Endodermal cell (in vitro differentiated cells): ENCODE measurements at regions not wholly inside any gene's neighbourhood (a gene's known extent, or its start where the extent isn't known, plus 50 kb on each side); places are given as distances from the start of the nearest gene placed in this dataset.

Experiments
- DNase-seq: peaks from one replicate; pipeline ENCODE4 v3.0.0-alpha.2; 2017
- H3K27ac ChIP-seq: 2 replicates; pipeline ENCODE4 v1.5.1; 2013; ENCODE audit warnings: mild to moderate bottlenecking, low read depth, low read length, moderate library complexity
- H3K27me3 ChIP-seq: 2 replicates; pipeline ENCODE4 v1.6.1; 2013; ENCODE audit warnings: mild to moderate bottlenecking, low read length, moderate library complexity; ENCODE audit not compliant: insufficient read depth, control insufficient read depth, poor library complexity, severe bottlenecking
- H3K36me3 ChIP-seq: 2 replicates; pipeline ENCODE4 v1.7.0; 2013; ENCODE audit warnings: mild to moderate bottlenecking, low read length, moderate library complexity; ENCODE audit not compliant: control insufficient read depth, insufficient read depth
- H3K4me1 ChIP-seq: one replicate; pipeline ENCODE4 v1.7.0; 2013; ENCODE audit warnings: low read length; ENCODE audit not compliant: control insufficient read depth, insufficient read depth
- H3K4me3 ChIP-seq: 2 replicates; pipeline ENCODE4 v1.5.1; 2013; ENCODE audit warnings: mild to moderate bottlenecking, low read length, moderate library complexity
- H3K9ac ChIP-seq: 2 replicates; pipeline ENCODE4 v1.6.1; 2013; ENCODE audit warnings: mild to moderate bottlenecking, low read length, moderate library complexity; ENCODE audit not compliant: poor library complexity, severe bottlenecking; ENCODE audit errors: extremely low read depth
- H3K9me3 ChIP-seq: 2 replicates; pipeline ENCODE4 v1.6.1; 2013; ENCODE audit warnings: mild to moderate bottlenecking, low read length, moderate library complexity; ENCODE audit not compliant: control insufficient read depth
- H3K27ac Mint-ChIP-seq: 2 replicates; pipeline ENCODE4 v1.8.0; 2020; ENCODE audit warnings: mixed read lengths
- H3K27me3 Mint-ChIP-seq: 2 replicates; pipeline ENCODE4 v1.8.0; 2021; ENCODE audit warnings: mild to moderate bottlenecking, mixed read lengths; ENCODE audit not compliant: insufficient read depth
- H3K36me3 Mint-ChIP-seq: 2 replicates; pipeline ENCODE4 v1.8.0; 2020; ENCODE audit warnings: low read depth, mixed read lengths
- H3K4me1 Mint-ChIP-seq: 2 replicates; pipeline ENCODE4 v1.8.0; 2020; ENCODE audit warnings: mixed read lengths
- H3K4me3 Mint-ChIP-seq: 2 replicates; pipeline ENCODE4 v1.8.0; 2020; ENCODE audit warnings: mild to moderate bottlenecking, moderate library complexity, mixed read lengths
- H3K9me3 Mint-ChIP-seq: 2 replicates; pipeline ENCODE4 v1.8.0; 2020; ENCODE audit warnings: mild to moderate bottlenecking, mixed read lengths
- WGBS, 2 experiments: methylation state at CpG; one replicate each; pipeline versions ENCODE4 v1.1.5 to v1.1.7; 2013; ENCODE audit warnings: missing lambda C conversion rate in 2 of 2, mixed read lengths in 1 of 2; ENCODE audit not compliant: insufficient coverage in 1 of 2, insufficient read length in 1 of 2; 5-methylcytosine and 5-hydroxymethylcytosine counted together
- TF ChIP-seq, protein P1 (sequence below): fragments of 200-600 bp; sonication (generic); conservative IDR thresholded peaks from 2 replicates; pipeline ENCODE4 v1.5.0; 2021; ENCODE audit warnings: antibody characterized with exemption, mild to moderate bottlenecking

DNA sequence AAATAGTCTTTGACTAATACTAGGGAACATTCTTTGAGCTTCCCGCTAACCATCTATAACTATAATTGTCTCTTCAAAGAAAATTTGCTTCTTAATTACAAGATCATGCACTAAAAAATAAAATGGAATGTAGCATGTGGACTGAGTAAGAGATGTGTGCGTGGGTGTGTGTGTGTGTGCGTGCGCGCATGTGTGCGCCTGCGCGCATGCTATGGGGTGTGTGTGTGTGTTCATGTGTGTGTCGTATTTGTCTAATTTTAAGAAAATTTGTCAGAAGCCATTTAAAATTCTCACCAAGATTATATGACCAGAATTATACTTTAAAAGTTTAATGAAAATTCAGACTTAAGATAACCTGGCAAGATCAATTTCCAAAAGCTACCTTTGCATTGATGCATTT, 593.0 kb downstream of the ACTL7B start:
- 95% methylated on average over 8 of the region's 9 CpGs; no CpG with 5 or more reads in 1 of the 2 experiments for WGBS, 2 experiments
- peaks cover 3% of the 10 kb centered on the region for H3K9me3 ChIP-seq
- Mint-ChIP-seq H3K4me1 (no peaks in the 10 kb centered on the region), H3K27ac (no peak overlapping the region), H3K9me3 (peaks cover 6% of the 10 kb centered on the region), H3K27me3 (peaks cover 6% of the 10 kb centered on the region), H3K36me3 (no peaks in the 10 kb centered on the region), H3K4me3 (no peak overlapping the region)
- H3K4me3 ChIP-seq = no peak overlapping the region
- no peaks in the 10 kb centered on the region for H3K4me1 ChIP-seq
- TF ChIP-seq, protein P1, sequence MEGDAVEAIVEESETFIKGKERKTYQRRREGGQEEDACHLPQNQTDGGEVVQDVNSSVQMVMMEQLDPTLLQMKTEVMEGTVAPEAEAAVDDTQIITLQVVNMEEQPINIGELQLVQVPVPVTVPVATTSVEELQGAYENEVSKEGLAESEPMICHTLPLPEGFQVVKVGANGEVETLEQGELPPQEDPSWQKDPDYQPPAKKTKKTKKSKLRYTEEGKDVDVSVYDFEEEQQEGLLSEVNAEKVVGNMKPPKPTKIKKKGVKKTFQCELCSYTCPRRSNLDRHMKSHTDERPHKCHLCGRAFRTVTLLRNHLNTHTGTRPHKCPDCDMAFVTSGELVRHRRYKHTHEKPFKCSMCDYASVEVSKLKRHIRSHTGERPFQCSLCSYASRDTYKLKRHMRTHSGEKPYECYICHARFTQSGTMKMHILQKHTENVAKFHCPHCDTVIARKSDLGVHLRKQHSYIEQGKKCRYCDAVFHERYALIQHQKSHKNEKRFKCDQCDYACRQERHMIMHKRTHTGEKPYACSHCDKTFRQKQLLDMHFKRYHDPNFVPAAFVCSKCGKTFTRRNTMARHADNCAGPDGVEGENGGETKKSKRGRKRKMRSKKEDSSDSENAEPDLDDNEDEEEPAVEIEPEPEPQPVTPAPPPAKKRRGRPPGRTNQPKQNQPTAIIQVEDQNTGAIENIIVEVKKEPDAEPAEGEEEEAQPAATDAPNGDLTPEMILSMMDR = no peak
- H3K9ac ChIP-seq = no peak overlapping the region
- no peak for DNase-seq
- peaks cover 14% of the 10 kb centered on the region for H3K27me3 ChIP-seq
- H3K27ac ChIP-seq = no peak overlapping the region
- H3K36me3 ChIP-seq = no peaks in the 10 kb centered on the region

DNA sequence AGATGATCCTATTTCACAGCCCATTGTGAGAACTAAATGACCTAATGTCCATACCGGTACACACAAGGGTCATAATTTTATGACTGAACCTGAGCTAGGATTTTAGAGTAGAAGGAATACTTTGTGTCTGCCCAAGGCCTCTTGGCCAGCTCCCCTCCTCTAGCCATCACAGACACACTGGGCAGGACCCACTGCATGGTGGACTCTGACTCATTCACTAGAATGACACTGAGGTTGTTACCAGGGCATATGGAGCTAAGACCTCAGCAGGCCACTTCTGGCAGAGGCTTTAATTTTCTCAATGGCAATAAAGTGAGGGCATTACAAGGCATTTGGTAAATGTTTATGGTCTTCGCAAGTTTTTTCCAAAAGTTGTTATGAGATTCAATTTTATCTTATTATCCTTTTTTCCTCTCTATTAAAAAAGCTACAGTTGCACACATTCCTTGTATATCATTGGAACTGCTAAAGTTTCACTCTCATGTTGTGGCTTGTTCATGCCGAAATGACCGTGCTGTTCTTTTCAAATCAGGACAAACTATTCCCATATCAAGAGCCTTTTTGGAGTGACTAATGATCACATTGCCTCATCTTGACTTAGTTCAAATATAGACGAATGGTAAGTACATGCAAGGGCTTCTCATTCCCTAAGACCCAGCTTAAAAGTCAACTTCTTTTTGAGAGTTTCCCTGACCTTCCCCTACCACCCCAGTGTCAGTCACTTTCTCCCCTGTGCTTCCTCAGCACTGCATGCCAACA, 595.7 kb downstream of the ACTL7B start:
- Mint-ChIP-seq H3K36me3 (no peaks in the 10 kb centered on the region), H3K27ac (no peak overlapping the region), H3K4me1 (no peaks in the 10 kb centered on the region), H3K27me3 (no peaks in the 10 kb centered on the region), H3K9me3 (no peaks in the 10 kb centered on the region), H3K4me3 (no peak overlapping the region)
- DNase-seq = no peak
- 94 to 100% methylated on average over 4 to 5 of the region's 5 CpGs for WGBS, 2 experiments
- Histone ChIP-seq H3K27ac (no peak overlapping the region), H3K4me3 (no peak overlapping the region), H3K9ac (no peak overlapping the region), H3K27me3 (no peaks in the 10 kb centered on the region), H3K9me3 (no peaks in the 10 kb centered on the region), H3K4me1 (no peaks in the 10 kb centered on the region), H3K36me3 (no peaks in the 10 kb centered on the region)
- TF ChIP-seq, protein P1 = no peak

DNA sequence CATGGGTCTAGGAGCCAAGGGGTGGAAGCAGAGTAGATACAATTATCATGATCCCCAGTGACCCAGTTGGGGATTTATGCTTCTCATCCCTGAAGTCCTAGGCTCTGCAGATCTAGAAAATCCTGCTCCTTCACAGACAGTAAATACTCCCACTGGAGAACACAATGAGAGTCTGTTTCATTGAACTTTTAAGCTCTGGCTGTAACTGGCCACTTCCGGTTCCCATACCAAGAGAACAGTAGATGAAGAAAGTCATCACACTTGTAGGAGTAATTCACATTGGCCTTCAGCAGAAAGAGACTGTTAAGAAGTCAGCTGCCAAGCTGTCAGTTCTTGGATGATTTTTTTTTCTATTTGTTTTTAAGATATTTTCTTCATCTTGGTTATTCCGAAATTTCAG, 597.1 kb downstream of the ACTL7B start:
- H3K4me3 ChIP-seq = no peak overlapping the region
- no peaks in the 10 kb centered on the region for H3K27me3 Mint-ChIP-seq
- H3K4me1 ChIP-seq = no peaks in the 10 kb centered on the region
- H3K4me1 Mint-ChIP-seq = no peaks in the 10 kb centered on the region
- H3K36me3 ChIP-seq = no peaks in the 10 kb centered on the region
- H3K27ac ChIP-seq = no peak overlapping the region
- H3K4me3 Mint-ChIP-seq = no peak overlapping the region
- H3K9me3 ChIP-seq = no peaks in the 10 kb centered on the region
- WGBS, 2 experiments = 49 to 91% methylated on average over 1 to 2 of the region's 2 CpGs
- H3K36me3 Mint-ChIP-seq = no peaks in the 10 kb centered on the region
- H3K9ac ChIP-seq = no peak overlapping the region
- no peaks in the 10 kb centered on the region for H3K27me3 ChIP-seq
- H3K9me3 Mint-ChIP-seq = no peaks in the 10 kb centered on the region
- no peak overlapping the region for H3K27ac Mint-ChIP-seq
- TF ChIP-seq, protein P1 = no peak
- DNase-seq = no peak
